ENCODE measurements at regions not wholly inside any gene's neighbourhood (a gene's known extent, or its start where the extent isn't known, plus 50 kb on each side); places are given as distances from the start of the nearest gene placed in this dataset.

- Histone ChIP-seq H3K79me2 (ENCODE audit: insufficient read depth) (no peaks in the 10 kb centered on the region), H3K9me3 (no peaks in the 10 kb centered on the region), H3K9ac (no peak overlapping the region), H2AFZ (ENCODE audit: low read depth) (no peak overlapping the region), H3K4me2 (no peak overlapping the region), H4K20me1 (ENCODE audit: insufficient read depth) (no peaks in the 10 kb centered on the region), H3K4me3 (ENCODE audit: low read depth in 2 of 2, low read length in 1 of 2) (no peak overlapping the region), H3F3A (replicated peaks; ENCODE audit: insufficient read depth) (no peaks in the 10 kb centered on the region), H3K9me2 (no peaks in the 10 kb centered on the region), H3K4me1 (ENCODE audit: control insufficient read depth in 1 of 2, insufficient read depth in 2 of 2, low read depth in 1 of 2, low read length in 1 of 2) (peaks cover 0 to 5% of the 10 kb centered on the region in 2 experiments; a peak in 1 of 4 replicates), H3K36me3 (replicated peaks in 1 of 2; ENCODE audit: control insufficient read depth in 1 of 2, insufficient read depth in 2 of 2, low read length in 1 of 2) (no peaks in the 10 kb centered on the region), H3K27ac (ENCODE audit: low read depth in 2 of 2, low read length in 1 of 2) (no peak overlapping the region), H3K27me3 (ENCODE audit: insufficient read depth) (no peaks in the 10 kb centered on the region)
- ChIA-PET POLR2A (no interaction called here), CTCF (no interaction called here)
- WGBS (ENCODE audit: low lambda C conversion rate), result 31% methylated on average over 2 of the region's 2 CpGs
- no peak for DNase-seq
- TF ChIP-seq NFIC (IDR thresholded peaks at IDR 0.05; ENCODE audit: borderline replicate concordance), result no peak
- TF ChIP-seq YY1 (IDR thresholded peaks at IDR 0.05; ENCODE audit: low read depth), result no peak
- TF ChIP-seq, protein P1, sequence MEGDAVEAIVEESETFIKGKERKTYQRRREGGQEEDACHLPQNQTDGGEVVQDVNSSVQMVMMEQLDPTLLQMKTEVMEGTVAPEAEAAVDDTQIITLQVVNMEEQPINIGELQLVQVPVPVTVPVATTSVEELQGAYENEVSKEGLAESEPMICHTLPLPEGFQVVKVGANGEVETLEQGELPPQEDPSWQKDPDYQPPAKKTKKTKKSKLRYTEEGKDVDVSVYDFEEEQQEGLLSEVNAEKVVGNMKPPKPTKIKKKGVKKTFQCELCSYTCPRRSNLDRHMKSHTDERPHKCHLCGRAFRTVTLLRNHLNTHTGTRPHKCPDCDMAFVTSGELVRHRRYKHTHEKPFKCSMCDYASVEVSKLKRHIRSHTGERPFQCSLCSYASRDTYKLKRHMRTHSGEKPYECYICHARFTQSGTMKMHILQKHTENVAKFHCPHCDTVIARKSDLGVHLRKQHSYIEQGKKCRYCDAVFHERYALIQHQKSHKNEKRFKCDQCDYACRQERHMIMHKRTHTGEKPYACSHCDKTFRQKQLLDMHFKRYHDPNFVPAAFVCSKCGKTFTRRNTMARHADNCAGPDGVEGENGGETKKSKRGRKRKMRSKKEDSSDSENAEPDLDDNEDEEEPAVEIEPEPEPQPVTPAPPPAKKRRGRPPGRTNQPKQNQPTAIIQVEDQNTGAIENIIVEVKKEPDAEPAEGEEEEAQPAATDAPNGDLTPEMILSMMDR (IDR thresholded peaks at IDR 0.05), result no peak
- no peak for TF ChIP-seq ELF1 (IDR thresholded peaks at IDR 0.05)
- no peak for TF ChIP-seq ZBTB33 (IDR thresholded peaks at IDR 0.05; ENCODE audit: borderline replicate concordance, low read depth)
- no peak for TF ChIP-seq NRF1 (IDR thresholded peaks at IDR 0.05; ENCODE audit: low read depth, low read length)
- TF ChIP-seq MEF2A (IDR thresholded peaks at IDR 0.05; ENCODE audit: borderline replicate concordance, low read depth), result no peak
- TF ChIP-seq RAD21 (IDR thresholded peaks at IDR 0.05; ENCODE audit: low read length), result no peak
- TF ChIP-seq RFX5 (IDR thresholded peaks at IDR 0.05; ENCODE audit: low read length), result no peak
- no peak for TF ChIP-seq MXI1 (IDR thresholded peaks at IDR 0.05; ENCODE audit: low read depth, low read length)
- TF ChIP-seq REST (IDR thresholded peaks at IDR 0.05; ENCODE audit: low read depth, low read length), result no peak
- TF ChIP-seq GATA2 (CRISPR knock-in tag; IDR thresholded peaks at IDR 0.05), result no peak
- TF ChIP-seq FOXM1 (IDR thresholded peaks at IDR 0.05; ENCODE audit: low read depth), result no peak
- TF ChIP-seq, protein P2, sequence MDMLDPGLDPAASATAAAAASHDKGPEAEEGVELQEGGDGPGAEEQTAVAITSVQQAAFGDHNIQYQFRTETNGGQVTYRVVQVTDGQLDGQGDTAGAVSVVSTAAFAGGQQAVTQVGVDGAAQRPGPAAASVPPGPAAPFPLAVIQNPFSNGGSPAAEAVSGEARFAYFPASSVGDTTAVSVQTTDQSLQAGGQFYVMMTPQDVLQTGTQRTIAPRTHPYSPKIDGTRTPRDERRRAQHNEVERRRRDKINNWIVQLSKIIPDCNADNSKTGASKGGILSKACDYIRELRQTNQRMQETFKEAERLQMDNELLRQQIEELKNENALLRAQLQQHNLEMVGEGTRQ (IDR thresholded peaks at IDR 0.05; ENCODE audit: borderline replicate concordance, low read depth, low read length), result no peak
These were observed 404.7 kb downstream of the SOX2 start for GRCh38 chr3:182116386-182116785.

Measured in SK-N-SH (cell line).